Stimulated activated CD4-positive, alpha-beta T cell treated with anti-CD3 and anti-CD28 coated beads, Interleukin-1b, Interleukin-23, amount 100 ng/mL, for 1 hour (primary cell): ENCODE measurements at regions not wholly inside any gene's neighbourhood (a gene's known extent, or its start where the extent isn't known, plus 50 kb on each side); places are given as distances from the start of the nearest gene placed in this dataset.

Source experiments
- DNase-seq, 2 donors: peaks; one replicate each; pipeline ENCODE4 v3.0.0-alpha.2; 2020; ENCODE audit warnings: low read depth in 2 of 2

- DNase-seq, result peak; percentile 8 to 44
Observed at GRCh38 chr4:24419181-24420034, 164.9 kb downstream of the DHX15 start.

GRCh38 chr4:24417206-24417605, 167.1 kb downstream of the DHX15 start:
- no peak for DNase-seq

- DNase-seq, result no peak
Observed at GRCh38 chr4:24416293-24416692, 168.1 kb downstream of the DHX15 start.

- DNase-seq, result no peak
Observed at GRCh38 chr4:24413311-24413784, 171.0 kb downstream of the DHX15 start.

GRCh38 chr4:24411806-24412205, 172.5 kb downstream of the DHX15 start:
- DNase-seq, result no peak

- DNase-seq, result no peak
Observed at GRCh38 chr4:24411299-24411698, 173.1 kb downstream of the DHX15 start.

- DNase-seq, result no peak
Observed at GRCh38 chr4:24408640-24409039, 175.7 kb downstream of the DHX15 start.

GRCh38 chr4:24405926-24406325, 178.4 kb downstream of the DHX15 start:
- no peak for DNase-seq

GRCh38 chr4:24405341-24405740, 179.0 kb downstream of the DHX15 start:
- DNase-seq, result no peak

GRCh38 chr4:24404281-24404680, 180.1 kb downstream of the DHX15 start:
- DNase-seq, result no peak

- no peak for DNase-seq
Observed at GRCh38 chr4:24403265-24403664, 181.1 kb downstream of the DHX15 start.

GRCh38 chr4:24400537-24400936, 183.8 kb downstream of the DHX15 start:
- no peak for DNase-seq

- DNase-seq, result no peak
Observed at GRCh38 chr4:24396988-24397387, 187.4 kb downstream of the DHX15 start.

- no peak for DNase-seq
Observed at GRCh38 chr4:24395937-24396336, 188.4 kb downstream of the DHX15 start.

- no peak for DNase-seq
Observed at GRCh38 chr4:24394041-24394440, 190.3 kb downstream of the DHX15 start.

- DNase-seq, result no peak
Observed at GRCh38 chr4:24392613-24393012, 191.7 kb downstream of the DHX15 start.

- DNase-seq, result no peak
Observed at GRCh38 chr4:24382381-24382780, 202.0 kb downstream of the DHX15 start.

- DNase-seq, result no peak
Observed at GRCh38 chr4:24380957-24381665, 203.2 kb downstream of the DHX15 start.

GRCh38 chr4:24373704-24374103, 210.7 kb downstream of the DHX15 start:
- DNase-seq, result no peak

GRCh38 chr4:24372881-24373280, 211.5 kb downstream of the DHX15 start:
- no peak for DNase-seq

GRCh38 chr4:24372341-24372740, 212.0 kb downstream of the DHX15 start:
- DNase-seq, result no peak

GRCh38 chr4:24370421-24370820, 213.9 kb downstream of the DHX15 start:
- no peak for DNase-seq

GRCh38 chr4:24369507-24370029, 214.8 kb downstream of the DHX15 start:
- no peak for DNase-seq
